ENCODE measurements at regions not wholly inside any gene's neighbourhood (a gene's known extent, or its start where the extent isn't known, plus 50 kb on each side); places are given as distances from the start of the nearest gene placed in this dataset.

DNA sequence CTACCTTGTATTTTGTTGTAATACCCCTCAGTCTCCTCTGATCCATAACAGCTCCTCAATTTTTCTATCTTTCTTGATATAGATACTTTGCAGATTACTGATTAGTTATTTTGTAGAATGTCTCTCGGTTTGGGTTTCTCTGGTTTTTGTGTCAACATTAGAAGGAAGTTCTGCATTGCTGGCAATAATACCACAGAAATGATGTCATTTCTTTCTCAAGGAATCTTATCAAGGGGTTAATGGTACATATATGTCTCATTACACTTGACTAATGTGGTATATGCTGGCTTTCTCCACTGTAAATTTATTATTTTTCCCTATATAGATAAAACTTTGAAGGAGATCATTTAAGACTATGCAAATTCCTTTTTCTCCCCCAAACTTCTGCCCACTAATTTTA is 183.6 kb upstream of the DKK2 start:
- DNase-seq, result no peak

DNA sequence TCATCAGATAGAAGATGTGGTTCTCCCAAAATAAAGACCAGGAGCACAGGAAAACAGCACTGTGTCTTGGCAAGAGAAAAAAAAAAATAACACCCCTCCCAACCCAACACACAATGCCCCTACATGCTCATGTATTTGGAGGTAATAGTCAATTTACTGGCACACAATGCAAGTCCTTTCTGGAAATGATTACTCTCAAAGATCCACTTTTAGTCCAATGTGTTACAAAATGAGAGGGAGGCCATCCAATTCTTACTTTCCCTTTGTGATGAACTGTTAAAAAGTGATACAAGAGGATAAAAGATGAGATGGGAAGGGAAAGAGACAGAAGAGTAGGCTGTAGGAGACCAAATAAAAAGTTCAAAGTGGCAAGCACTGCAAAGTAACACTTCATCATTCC is 180.3 kb upstream of the DKK2 start:
- no peak for DNase-seq

DNA sequence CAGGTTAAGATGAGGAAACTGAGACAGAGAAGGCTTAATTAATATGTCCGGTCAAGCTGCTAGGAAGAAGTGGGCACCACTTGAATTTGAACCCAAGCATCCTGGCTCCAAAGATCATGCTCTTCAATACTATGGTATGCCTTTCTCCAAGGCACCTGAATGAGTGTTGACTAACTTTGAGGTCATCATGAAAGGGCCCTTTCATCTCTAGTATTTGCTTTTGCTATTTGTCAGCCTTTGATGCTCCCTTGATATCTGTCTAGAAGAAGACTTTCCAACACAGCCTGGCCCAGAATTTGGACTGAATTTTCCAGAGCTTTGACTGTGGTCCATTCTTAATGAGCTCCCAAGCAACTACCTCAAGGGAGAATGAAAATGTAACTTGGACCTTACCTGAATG is 179.1 kb upstream of the DKK2 start:
- DNase-seq, result no peak

DNA sequence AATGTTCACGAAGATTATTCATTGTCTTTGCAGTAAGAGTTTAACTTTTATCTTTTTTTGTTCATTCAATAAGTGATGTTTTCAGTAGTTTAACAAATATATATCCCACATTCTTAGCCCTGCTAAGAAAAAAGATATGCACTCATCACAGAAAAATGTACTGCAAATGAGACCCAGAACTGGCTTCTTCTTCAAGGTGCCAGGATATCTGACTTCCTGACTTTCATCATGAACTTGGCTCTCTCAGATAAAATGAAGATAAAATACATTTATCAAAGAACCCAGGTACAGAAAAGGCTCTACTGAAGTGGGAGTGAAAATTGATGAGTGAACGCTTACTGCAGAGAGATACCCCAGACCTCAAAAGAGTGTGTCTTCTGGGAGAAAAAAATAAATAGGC is 177.8 kb upstream of the DKK2 start:
- no peak for DNase-seq

DNA sequence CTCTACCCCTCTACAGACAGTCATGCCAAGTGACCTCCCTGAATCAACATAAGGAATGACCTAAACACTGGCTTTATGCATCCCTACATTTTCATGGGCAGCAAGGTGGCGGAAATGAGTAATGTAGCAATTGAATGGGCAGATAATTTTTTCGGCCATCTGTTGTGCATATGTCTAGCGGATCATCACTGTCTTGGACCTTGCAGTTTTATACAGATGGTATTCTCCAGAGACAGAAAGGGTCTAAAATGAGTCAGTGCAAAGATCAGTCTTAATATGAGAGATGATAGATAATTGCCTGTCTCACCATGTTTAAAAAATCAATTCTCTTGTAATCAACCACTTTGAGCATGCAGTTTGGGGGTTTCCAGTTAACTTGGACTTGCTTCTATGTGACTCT is 177.3 kb upstream of the DKK2 start:
- DNase-seq, result no peak

DNA sequence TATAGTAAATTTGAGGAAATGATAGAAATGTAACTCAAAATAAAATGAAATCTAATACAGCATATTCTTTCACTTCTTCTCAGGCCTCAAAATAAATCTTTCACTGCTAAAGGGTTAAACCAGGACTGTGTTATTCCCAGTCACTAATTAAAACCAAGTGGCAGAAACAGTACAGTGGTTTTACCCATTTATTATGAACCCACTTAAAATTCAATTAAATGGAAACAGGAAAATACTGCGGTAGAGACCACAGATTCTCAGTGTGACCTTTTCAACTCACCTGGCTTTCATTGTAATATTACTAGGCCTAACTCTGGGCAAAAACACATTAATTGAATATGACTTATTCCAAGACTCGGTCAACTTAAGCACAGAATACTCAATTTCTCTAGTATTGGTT is 176.5 kb upstream of the DKK2 start:
- DNase-seq, result no peak

DNA sequence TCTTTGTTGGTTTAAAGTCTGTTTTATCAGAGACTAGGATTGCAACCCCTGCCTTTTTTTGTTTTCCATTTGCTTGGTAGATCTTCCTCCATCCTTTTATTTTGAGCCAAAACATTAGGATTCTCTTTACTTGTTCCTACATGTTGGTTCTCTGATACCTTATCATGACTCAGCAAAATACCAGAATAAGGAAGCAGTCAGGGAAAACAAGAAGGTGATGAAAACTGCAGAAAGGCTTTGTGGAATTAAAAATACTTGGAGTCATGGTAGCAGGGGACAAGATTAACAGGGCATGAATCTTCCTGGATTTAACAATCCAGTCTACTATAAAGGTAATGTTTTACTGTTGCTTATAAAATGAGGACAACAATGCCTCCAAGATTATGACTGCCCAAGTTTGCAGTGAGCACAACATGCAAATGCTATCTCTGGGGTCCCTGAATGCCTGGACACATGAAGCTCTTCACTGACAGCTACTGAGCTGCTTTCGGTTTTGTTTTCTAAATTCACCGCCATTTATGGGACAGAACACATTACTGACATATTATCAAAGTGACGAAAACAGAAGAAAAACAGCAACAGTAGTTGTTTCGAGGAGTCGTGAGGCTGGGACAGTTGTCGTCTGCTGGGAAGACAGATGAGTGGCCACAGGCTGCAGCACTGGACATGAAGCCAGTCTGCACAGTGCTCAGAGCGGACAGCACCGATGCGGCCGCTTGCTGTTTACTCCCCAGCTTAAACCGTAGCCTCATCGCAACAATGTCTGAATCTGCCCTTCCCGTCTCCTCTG is 174.5 kb upstream of the DKK2 start:
- DNase-seq, result no peak

DNA sequence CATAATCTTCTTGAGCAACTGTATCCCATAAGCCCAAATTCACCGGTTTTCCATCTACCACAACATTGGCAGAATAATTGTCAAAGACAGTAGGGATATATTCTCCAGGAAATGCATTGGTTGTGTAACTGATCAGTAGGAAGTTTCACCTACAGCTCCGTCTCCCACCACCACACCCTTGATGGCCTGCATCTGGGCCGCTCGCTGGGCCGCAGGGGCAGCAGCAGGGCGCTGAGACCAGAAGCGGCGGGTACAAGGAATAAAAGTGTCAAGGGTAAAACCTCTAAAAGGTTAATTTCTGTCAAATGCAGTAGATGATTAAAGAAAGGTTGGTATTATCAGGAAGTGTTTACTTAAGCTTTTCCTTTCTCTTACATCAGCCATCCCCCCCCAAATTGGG is 167.6 kb upstream of the DKK2 start:
- no peak for DNase-seq

DNA sequence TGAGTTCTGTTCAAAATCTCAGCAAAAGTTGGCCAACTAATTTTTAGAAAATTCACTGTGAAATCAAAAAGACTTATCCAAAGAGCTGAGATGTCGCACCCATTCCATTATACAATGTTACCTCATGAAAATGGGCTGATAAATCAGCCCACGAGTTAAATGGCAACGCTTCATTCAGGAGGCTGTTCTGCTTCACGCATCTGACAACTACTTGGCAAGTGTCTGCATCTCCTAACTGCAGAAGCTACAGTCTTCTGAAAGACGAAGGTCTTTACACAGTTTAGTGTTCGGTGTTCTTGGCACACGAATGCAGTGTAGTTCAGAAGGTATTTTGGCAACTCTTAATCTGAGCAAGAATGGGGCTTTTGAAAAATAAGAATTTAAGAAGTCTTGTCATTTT is 166.6 kb upstream of the DKK2 start:
- no peak for DNase-seq

DNA sequence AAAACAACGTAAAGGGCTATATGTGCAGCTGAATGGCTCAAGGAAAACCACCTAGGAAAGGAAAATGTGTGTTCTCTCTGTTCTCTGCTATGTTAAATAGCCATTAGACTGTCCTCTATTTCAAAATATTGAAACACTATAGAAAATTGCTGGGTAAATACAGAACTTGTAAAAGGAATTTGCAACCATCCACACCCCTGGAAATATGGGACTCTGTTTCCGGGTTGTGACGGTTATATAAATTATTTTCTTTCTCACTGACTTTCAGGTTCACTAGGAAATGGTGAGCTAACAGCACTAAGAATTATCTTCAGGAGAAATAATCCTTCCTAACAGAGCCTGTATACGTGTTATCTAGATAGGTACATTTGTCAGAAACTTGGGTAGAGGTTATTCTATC is 161.0 kb upstream of the DKK2 start:
- DNase-seq, result no peak

DNA sequence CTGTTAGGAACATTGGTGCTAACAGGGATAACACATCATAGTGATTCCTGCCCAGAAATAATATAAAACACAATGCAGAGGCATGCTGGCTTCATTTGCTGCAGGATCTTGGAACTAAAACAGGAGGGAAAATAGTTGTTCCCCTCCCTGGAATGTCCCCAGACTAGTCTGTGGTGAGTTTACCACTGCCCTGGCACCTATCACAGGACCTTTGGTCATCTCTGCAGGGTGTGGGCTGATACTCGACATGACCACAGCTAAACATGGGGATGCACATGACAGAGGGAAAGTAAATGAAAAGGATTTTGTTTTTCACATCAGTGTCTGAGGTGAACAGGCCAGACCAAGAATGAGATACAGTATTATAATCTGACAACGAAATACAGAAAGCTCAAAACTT is 160.2 kb upstream of the DKK2 start:
- no peak for DNase-seq

DNA sequence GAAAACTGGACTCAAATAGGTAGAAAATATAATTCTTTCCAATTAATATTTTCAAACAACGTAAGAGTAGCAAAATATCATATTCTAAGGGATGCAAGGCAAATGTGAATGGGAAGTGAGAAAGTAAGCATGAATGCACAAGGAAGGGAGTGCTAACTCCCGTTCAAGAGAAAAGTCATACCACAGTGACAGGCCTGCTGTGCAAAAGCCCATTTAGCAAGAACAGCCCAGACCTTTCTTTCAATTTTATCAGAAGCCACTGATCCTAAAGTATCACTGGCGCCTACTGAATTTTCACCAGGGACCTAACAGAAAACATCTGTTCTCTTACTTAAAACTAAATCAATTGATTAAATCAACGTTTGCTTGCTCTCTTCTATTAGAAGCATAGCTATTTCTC is 157.9 kb upstream of the DKK2 start:
- no peak for DNase-seq

DNA sequence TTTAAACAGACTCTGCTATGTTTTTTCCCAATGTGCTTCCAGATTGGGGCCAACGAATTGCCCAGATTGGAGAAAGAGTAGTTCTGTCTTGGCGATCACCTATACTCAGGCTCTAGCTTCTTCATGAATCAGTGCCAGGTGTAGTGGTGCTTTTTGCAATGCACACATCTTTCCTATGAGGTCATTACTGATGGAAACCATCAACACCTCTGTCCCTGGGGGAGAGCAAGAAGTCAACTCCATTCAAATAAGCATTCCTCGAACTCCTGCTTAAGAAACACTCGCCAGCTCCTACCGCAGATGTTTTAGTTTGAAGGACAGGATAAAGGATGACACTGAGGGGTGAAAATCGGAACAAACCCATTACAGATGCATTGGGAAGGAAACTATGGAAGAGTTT is 156.5 kb upstream of the DKK2 start:
- DNase-seq, result no peak

DNA sequence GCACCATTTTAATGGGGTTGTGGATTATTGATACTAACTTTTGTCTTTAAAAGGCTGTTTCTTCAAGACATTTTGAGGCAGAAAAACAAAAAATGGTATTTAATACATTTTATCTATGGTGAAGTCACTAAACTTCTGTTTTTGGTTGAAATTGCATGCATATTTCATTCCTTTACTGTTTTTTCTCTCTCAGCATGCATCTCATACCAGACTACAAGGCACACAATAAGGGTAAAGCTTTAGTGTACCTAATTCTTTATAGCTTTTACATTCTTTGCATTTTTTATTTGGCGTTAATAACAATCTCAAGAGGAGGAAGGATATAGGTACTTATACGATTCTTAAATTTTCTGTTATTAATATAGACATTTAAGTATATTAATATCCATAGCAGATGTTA is 151.0 kb upstream of the DKK2 start:
- no peak for DNase-seq

DNA sequence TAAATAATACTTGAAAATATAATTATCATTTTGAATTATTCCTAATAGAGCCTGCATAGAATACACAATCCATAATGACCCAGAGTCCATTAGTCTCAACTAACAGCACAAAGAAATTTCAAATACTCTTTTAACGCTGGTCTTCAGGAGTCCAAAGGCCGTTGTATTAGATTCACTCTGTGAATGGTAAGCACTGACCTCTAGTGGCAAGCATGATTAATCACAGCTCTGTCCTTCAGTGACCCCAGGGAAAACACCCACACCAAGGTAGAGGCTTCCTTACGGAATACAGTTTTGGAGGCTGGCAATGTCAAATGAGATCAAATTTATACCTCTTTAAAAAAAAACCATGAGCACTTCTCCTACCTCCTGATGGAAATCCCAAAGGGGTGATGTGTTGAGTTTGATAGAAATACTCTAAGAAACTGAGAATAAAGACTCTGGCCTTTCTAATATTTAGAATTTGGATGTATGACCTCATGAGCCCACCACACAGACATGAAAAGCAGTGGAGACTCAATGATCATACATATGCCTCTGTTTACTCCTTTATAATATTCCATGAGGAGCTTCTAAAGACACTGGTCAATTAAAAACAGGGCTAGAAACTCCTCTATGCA is 147.2 kb upstream of the DKK2 start:
- DNase-seq, result no peak

DNA sequence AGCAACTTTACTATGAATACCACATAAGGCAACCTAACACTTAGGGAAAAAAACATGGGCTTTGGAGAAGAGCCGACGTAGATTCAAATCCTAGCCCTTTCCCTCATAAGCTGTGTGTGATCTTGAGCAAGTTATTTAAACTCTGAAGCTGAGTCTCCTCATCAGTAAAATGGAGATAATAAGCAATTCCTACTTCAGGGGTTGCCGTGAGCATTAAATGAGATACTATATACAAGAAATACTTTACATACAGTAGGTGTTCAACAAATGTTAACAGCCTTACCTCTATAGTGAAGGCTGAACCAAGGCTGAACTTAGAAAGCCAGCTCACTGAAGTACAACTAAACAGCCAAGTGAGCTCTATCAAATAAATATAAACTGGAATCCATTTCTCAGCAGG is 146.2 kb upstream of the DKK2 start:
- no peak for DNase-seq

DNA sequence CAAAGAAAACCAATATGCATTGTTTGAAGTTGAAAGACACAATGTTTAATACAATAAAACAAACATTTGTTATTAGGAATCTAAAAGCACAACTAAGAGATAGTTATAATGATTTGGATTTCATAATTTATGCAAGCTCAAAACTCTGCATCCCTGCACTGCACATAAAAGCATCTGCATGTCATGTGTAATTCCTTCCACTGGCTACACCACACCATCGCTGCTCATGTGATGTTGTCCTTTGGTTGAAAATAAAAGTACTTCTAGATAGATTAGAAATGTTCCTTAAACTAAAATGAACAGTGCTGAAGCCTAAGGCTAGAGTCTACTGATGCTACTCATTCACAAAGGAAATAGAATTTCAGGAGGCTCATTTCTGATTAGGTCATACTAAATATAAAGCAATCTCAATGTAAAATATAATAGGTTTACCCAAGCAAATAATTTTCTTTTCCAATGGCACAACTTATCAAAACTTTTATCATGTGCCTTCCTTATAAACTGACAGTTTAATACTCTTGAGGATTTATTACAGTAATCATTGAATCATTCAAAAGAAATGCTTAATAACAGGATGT is 130.8 kb upstream of the DKK2 start:
- no peak for DNase-seq

DNA sequence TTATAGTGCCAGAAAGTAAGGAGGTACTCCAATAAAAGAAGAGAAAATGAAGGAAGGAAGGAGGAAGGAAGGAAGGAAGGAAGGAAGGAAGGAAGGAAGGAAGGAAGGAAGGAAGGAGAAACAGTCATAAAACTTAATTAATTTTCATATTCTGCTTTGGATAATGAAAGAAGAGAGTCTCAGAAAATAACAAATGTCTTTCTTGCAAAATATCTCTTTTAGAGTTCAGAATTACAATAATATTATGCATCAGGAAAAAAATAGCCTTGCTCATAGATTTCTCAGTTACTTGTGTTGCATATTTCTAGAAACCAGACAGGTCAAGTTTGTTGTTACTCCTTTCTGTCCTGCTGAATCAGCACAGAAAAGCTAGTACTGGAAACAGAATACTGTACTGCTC is 130.1 kb upstream of the DKK2 start:
- DNase-seq, result no peak

DNA sequence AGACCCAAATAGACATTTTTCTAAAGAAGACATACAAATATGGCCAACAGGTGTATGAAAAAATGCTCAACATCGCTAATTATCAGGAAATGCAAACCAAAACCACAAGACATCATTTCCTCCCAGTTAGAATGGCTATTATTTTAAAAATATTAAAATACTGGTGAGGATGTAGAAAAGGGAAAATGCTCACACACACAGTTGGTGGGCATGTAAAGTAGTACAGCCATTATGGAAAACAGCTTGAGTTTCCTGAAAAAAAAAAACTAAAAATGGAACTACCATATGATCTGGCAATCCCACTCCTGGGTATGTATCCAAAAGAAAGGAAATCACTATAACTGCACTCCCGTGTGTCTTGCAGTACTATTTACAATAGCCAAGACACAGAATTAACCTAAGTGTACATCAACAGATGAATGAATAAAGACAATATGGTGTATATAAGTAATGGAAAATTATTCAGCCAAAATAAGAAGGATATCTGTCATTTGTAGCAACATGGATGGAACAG is 128.9 kb upstream of the DKK2 start:
- no peak for DNase-seq

DNA sequence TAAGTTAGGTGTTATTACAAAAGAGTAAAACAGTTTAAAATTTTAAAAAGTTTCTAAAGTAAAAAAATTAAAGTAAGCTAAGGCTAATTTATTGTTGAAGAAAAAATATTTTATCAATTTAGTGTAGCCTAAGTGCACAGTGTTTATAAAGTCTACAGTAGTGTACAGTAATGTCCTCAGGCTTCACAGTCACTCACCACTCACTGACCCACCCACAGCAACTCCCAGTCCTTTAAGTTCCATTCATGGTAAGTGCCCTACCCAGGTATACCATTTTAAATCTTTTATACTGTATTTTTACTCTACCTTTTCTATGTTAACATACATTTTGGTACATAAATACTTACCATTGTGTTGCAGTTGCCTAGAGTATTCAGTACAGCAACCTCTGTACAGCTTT is 120.3 kb upstream of the DKK2 start:
- DNase-seq, result no peak

DNA sequence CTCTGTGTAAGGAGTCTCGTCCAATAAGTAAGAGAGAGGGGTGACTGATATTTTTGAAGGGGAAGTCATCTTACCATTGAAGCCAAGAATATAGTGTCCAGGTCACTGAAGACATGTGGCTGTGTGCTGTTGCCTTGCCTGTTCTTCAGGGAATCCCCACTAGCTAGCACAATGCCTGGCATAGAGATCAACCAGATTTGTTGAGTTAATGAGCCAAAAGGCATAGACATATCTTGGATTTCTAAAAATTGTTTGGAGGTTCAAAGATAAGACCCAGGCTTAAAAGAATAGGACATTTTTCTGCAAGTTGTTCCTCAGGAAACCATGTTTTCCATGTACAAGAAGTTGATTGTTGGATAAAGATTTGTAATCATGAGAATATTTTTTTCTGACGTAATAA is 119.3 kb upstream of the DKK2 start:
- DNase-seq, result no peak

DNA sequence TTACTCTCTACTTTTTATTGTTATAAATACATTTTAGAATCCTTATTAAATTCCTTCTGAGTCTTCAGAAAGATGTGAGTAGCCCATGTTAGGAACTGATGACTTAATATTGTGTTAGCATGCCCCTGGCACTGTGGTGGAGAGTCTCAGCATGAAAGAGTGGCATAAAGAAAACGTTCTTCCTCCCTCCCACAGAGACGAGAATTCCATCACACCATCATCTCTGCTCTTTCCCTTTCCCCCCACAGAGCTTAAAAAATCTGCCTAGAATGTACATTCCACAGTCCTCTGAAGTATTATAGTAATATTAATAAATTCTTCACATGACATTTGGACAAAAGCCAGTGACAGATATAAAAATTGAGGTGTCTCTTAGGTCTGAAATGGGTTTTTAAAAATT is 117.8 kb upstream of the DKK2 start:
- no peak for DNase-seq

DNA sequence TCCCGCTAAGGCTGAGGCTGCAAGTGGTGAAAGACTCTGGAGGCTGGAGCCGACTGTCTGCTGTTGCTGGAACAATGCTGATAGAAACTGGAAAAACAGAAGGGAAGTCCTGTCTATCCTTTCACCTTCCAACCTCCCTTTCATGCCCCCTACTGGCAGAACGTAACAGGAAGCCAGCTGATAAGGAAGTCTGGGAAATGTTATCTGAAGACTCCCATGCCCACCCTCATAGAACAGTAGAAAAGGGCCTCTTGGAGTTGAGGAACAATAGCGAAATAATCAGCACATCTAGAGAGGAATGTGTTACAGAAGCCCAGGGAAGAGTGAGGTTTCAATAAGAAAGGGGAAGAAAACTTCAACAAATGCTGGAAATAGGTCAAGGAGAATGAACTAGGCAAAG is 117.1 kb upstream of the DKK2 start:
- no peak for DNase-seq

DNA sequence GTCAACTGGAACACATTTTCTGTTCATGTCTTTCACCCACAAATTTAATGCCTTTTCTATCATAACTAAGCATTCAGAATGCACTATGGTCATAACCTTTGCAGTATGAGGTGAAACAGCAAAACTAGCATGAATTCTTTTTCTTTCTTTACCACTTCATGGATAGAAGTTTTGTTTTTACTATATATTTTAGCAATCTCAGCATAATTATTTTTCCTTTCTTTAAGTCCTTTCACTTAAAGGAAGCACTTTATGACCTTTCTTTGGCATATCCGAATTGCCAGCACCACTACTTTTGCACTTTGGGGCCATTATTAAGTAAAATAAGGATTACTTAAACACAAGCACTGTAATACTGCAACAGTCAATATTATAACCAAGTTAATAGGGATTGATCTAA is 115.1 kb upstream of the DKK2 start:
- DNase-seq, result no peak

DNA sequence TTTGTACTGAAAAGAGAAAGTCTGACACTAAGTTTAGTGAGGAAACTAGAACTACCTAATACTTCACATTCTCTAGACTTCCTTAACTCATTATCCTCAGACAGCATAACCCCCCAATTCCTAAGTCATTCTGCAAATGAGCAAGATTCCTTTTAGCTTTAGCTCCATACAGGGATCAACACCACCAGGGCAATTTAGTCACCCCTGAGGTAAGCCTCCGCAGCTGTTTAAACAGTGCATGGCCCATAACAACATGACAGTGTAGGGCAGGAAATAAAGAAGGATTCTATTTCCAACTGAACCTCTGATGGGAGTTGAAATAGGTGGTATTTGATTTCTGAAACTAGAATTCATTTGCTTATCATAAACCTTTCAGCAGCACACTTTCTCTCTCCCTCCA is 112.8 kb upstream of the DKK2 start:
- DNase-seq, result no peak
